GM23248 (cell line): ENCODE measurements at regions not wholly inside any gene's neighbourhood (a gene's known extent, or its start where the extent isn't known, plus 50 kb on each side); places are given as distances from the start of the nearest gene placed in this dataset.

Experiments used
- DNase-seq: peaks from one replicate; pipeline ENCODE4 v3.0.0-alpha.2; 2015
- H2AFZ ChIP-seq: fragments of 200-600 bp; sonication (generic); 2 replicates; pipeline ENCODE4 v1.6.1; 2016; ENCODE audit warnings: antibody characterized with exemption
- H3F3A ChIP-seq: fragments of 200-600 bp; sonication (generic); 2 replicates; pipeline ENCODE4 v1.6.1; 2016; ENCODE audit warnings: mild to moderate bottlenecking, antibody characterized with exemption, mixed run types; ENCODE audit not compliant: insufficient read depth
- H3K27ac ChIP-seq: fragments of 200-600 bp; sonication (generic); 2 replicates; pipeline ENCODE4 v1.5.1; 2016; ENCODE audit warnings: mild to moderate bottlenecking
- H3K27me3 ChIP-seq: fragments of 200-600 bp; sonication (generic); replicated peaks from 2 replicates; pipeline ENCODE4 v1.6.1; 2016; ENCODE audit warnings: mild to moderate bottlenecking; ENCODE audit not compliant: insufficient read depth
- H3K36me3 ChIP-seq: fragments of 200-600 bp; sonication (generic); 2 replicates; pipeline ENCODE4 v1.6.1; 2016; ENCODE audit warnings: low read depth, mild to moderate bottlenecking
- H3K4me1 ChIP-seq: fragments of 200-600 bp; sonication (generic); 2 replicates; pipeline ENCODE4 v1.6.1; 2016; ENCODE audit warnings: mild to moderate bottlenecking; ENCODE audit not compliant: insufficient read depth
- H3K4me2 ChIP-seq: fragments of 200-600 bp; sonication (generic); one replicate; pipeline ENCODE4 v1.6.1; 2016; ENCODE audit warnings: mild to moderate bottlenecking; ENCODE audit not compliant: unreplicated experiment
- H3K4me3 ChIP-seq: fragments of 200-600 bp; sonication (generic); 2 replicates; pipeline ENCODE4 v1.5.1; 2016; ENCODE audit warnings: mild to moderate bottlenecking
- H3K79me2 ChIP-seq: fragments of 200-600 bp; sonication (generic); 2 replicates; pipeline ENCODE4 v1.6.1; 2016; ENCODE audit warnings: mild to moderate bottlenecking; ENCODE audit not compliant: insufficient read depth
- H3K9ac ChIP-seq: fragments of 200-600 bp; sonication (generic); 2 replicates; pipeline ENCODE4 v1.6.1; 2016; ENCODE audit warnings: mild to moderate bottlenecking
- H3K9me2 ChIP-seq: fragments of 200-600 bp; sonication (generic); 2 replicates; pipeline ENCODE4 v1.6.1; 2016; ENCODE audit warnings: mixed run types, mild to moderate bottlenecking, moderate library complexity; ENCODE audit not compliant: insufficient read depth
- H3K9me3 ChIP-seq: fragments of 200-600 bp; sonication (generic); one replicate; pipeline ENCODE4 v1.6.1; 2017; ENCODE audit warnings: low read depth
- H4K20me1 ChIP-seq: fragments of 200-600 bp; sonication (generic); 2 replicates; pipeline ENCODE4 v1.6.0; 2016; ENCODE audit not compliant: insufficient read depth
- EZH2 ChIP-seq: fragments of 200-600 bp; sonication (generic); IDR thresholded peaks from 2 replicates; pipeline ENCODE4 v1.6.1; 2018; ENCODE audit warnings: antibody characterized with exemption, mild to moderate bottlenecking; ENCODE audit not compliant: insufficient read depth, poor library complexity, severe bottlenecking
- EZH2phosphoT487 ChIP-seq: fragments of 200-600 bp; sonication (generic); IDR thresholded peaks from 2 replicates; pipeline ENCODE4 v1.6.1; 2018; ENCODE audit warnings: antibody characterized with exemption, moderate library complexity, mild to moderate bottlenecking, low read depth; ENCODE audit not compliant: insufficient read depth
- WGBS, 2 experiments: methylation state at CpG; one replicate each; pipeline ENCODE4 v1.1.6; 2015 to 2017; ENCODE audit warnings: low lambda C conversion rate in 2 of 2, low coverage in 1 of 2; ENCODE audit errors: missing lambda C conversion rate in 2 of 2; 5-methylcytosine and 5-hydroxymethylcytosine counted together
- in situ Hi-C: fragments of 300-500 bp; cut with MboI; formaldehyde crosslinking; loops from 2 replicates; pipeline ENCODE4 v1.15.0; 2020

DNA sequence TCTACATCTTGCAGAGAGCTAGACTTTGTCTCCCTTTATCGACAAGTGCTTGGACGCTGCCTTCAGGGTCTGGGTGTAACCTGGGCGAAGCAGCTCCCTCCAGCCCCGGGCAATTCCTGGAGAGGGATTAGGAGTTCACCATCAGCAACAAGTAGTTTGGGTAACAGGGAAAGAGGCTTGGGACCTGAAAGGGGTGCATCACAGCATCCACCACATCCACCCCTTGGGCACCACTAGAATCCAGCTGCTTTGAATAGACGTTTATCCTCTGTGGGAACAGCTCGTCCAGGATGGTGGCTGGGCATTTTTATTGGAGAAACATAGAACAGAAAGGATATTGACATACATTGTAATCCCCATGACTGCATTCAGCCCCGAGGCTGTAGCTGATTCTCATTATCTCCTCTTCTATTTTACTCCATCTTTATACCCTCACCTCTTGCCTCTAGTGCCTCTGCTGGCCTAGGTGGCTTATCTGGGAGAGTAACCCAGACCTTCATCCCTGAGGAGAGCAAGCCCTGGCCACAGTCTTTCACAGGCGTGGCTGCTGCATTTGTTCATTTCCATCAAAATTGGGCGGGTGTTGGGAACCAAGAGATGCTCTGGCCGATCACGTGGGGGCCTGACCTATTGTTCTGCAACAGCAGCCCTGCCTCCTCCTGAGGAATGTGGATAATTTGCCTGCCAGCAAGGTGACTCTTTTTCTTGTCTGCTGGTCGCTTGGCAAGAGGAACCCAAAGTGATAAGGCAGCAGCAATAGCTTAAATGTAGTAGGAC, 109.2 kb upstream of the RALGAPA2 start:
- in situ Hi-C loops, result no loop called here
- TF ChIP-seq EZH2, result no peak
- TF ChIP-seq EZH2phosphoT487, result no peak
- WGBS, 2 experiments, result 39 to 43% methylated on average over 12 of the region's 12 CpGs
- no peak overlapping the region for H3K4me2 ChIP-seq
- no peaks in the 10 kb centered on the region for H3K9me3 ChIP-seq
- DNase-seq, result no peak
- H2AFZ ChIP-seq, result no peak overlapping the region
- H3K9ac ChIP-seq, result no peak overlapping the region
- no peak overlapping the region for H3K4me3 ChIP-seq
- H3K4me1 ChIP-seq, result no peaks in the 10 kb centered on the region
- H3F3A ChIP-seq, result no peaks in the 10 kb centered on the region
- H4K20me1 ChIP-seq, result no peaks in the 10 kb centered on the region
- H3K27me3 ChIP-seq, result peaks cover 8% of the 10 kb centered on the region; the same call in 1 of the 2 replicates
- no peaks in the 10 kb centered on the region for H3K79me2 ChIP-seq
- no peak overlapping the region for H3K27ac ChIP-seq
- no peaks in the 10 kb centered on the region for H3K36me3 ChIP-seq
- no peaks in the 10 kb centered on the region for H3K9me2 ChIP-seq

DNA sequence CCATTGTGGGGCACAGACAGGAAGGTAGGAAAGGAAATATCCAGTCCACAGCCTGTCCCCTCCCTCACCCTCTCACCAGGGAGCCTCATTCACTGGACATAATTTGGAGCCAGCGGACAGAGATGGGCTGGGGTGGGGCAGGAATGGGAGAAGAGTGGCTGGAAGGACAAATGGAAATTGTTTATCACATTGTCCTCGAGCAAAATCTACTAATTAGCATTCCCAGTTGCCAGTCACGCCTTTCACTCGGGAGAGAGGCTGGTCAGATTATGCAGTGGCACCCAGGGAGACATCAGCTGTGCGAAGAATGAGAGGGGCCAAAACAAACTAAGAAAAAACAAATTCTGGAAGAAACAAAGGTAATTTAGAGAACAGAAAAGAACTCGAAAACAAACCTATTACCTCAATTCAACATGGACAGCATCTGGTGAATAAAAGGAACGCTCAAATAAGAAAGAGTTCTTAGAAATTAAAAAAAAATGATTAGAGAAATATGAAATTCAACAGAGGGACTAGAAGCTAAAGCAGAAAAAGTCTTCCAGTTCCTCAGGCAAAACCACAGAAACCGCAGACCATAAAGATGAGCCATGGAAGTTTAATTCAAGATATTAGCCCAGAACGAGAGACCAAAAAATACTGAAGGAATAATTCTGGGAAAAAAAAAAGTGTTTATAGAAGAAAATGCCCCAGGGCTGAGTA, 108.5 kb upstream of the RALGAPA2 start:
- no peaks in the 10 kb centered on the region for H3K4me1 ChIP-seq
- H3K36me3 ChIP-seq, result no peaks in the 10 kb centered on the region
- H3K9me2 ChIP-seq, result no peaks in the 10 kb centered on the region
- in situ Hi-C loops, result no loop called here
- H4K20me1 ChIP-seq, result no peaks in the 10 kb centered on the region
- WGBS, 2 experiments, result 42 to 45% methylated on average over 9 of the region's 9 CpGs
- DNase-seq, result no peak
- no peaks in the 10 kb centered on the region for H3K79me2 ChIP-seq
- no peaks in the 10 kb centered on the region for H3K9me3 ChIP-seq
- no peak overlapping the region for H2AFZ ChIP-seq
- H3K9ac ChIP-seq, result no peak overlapping the region
- H3K27ac ChIP-seq, result no peak overlapping the region
- TF ChIP-seq EZH2phosphoT487 (no peak), EZH2 (no peak)
- peaks cover 8% of the 10 kb centered on the region; the same call in 1 of the 2 replicates for H3K27me3 ChIP-seq
- no peak overlapping the region for H3K4me2 ChIP-seq
- no peak overlapping the region for H3K4me3 ChIP-seq
- no peaks in the 10 kb centered on the region for H3F3A ChIP-seq

- 24 to 27% methylated on average over 10 of the region's 10 CpGs for WGBS, 2 experiments
- in situ Hi-C loops, result no loop called here
Measured at GRCh38 chr20:20820104-20820503, 107.7 kb upstream of the RALGAPA2 start.

DNA sequence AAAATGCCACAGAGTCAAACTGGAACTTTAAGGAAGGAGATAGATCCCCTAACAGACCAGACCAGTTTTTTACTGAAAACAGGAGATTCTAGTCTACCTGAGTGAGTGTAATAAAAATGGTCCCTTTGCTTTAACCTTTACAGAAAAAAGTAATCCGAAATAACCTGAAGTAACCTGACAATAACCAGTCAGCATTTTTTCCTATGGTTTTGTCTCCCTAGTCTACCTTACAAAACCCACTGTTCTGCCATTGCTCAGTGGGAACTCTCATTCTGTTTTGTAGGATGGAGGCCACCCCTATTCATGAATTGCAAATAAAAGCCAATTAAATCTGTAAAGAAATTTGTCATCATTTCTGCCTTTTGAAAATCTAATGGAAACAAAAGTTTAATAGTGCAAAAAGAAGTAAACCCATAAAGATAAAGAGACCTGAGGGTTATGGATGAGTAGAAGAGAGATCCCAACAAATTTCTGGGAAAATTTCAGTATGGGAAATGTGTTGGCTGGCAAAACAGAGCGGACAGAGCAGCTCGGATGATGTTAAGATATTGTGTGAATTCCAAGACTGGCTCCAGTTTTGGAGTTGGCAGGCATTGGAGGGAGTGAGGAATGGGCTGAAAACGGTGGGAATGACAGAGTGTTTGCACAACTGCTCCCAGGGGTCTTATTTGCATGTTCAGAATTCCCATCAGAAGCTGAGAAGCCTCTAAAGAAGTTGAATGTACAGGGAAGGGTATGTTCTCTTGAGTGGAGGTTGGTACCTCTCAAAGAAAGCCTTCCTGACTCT, 104.7 kb upstream of the RALGAPA2 start:
- no peak for DNase-seq
- Histone ChIP-seq H3K4me1 (no peaks in the 10 kb centered on the region), H3K36me3 (no peaks in the 10 kb centered on the region), H2AFZ (no peak overlapping the region), H3K9me2 (no peaks in the 10 kb centered on the region), H3K4me3 (no peak overlapping the region), H3F3A (no peaks in the 10 kb centered on the region), H4K20me1 (no peaks in the 10 kb centered on the region), H3K27ac (no peak overlapping the region), H3K79me2 (no peaks in the 10 kb centered on the region), H3K4me2 (no peak overlapping the region), H3K27me3 (peaks cover 8% of the 10 kb centered on the region; the same call in 1 of the 2 replicates), H3K9me3 (no peaks in the 10 kb centered on the region), H3K9ac (no peak overlapping the region)
- in situ Hi-C loops, result no loop called here
- WGBS, 2 experiments, result 8 to 13% methylated on average over 4 of the region's 4 CpGs
- TF ChIP-seq EZH2phosphoT487, result no peak
- TF ChIP-seq EZH2, result no peak

More at GRCh38 chr20:20820104-20820503, 107.7 kb upstream of the RALGAPA2 start:
- no peak overlapping the region for H3K27ac ChIP-seq
- no peak overlapping the region for H3K9ac ChIP-seq
- no peak overlapping the region for H3K4me2 ChIP-seq
- H3K4me1 ChIP-seq, result no peaks in the 10 kb centered on the region
- H3K9me2 ChIP-seq, result no peaks in the 10 kb centered on the region
- H3K9me3 ChIP-seq, result no peaks in the 10 kb centered on the region
- no peaks in the 10 kb centered on the region for H3K79me2 ChIP-seq
- H3K4me3 ChIP-seq, result no peak overlapping the region
- H3F3A ChIP-seq, result no peaks in the 10 kb centered on the region
- H4K20me1 ChIP-seq, result no peaks in the 10 kb centered on the region
- H2AFZ ChIP-seq, result no peak overlapping the region
- DNase-seq, result peak; percentile 30
- peaks cover 8% of the 10 kb centered on the region; the same call in 1 of the 2 replicates for H3K27me3 ChIP-seq
- H3K36me3 ChIP-seq, result no peaks in the 10 kb centered on the region
- no peak for TF ChIP-seq EZH2
- TF ChIP-seq EZH2phosphoT487, result no peak
